HL-60 (cell line): ENCODE measurements at regions not wholly inside any gene's neighbourhood (a gene's known extent, or its start where the extent isn't known, plus 50 kb on each side); places are given as distances from the start of the nearest gene placed in this dataset.

Source experiments
- CTCF ChIP-seq: IDR thresholded peaks from one replicate; pipeline ENCODE4 v1.5.1; 2011; ENCODE audit warnings: low read length, control low read depth, inconsistent platforms; ENCODE audit not compliant: insufficient read depth
- GABPA ChIP-seq: IDR thresholded peaks from 2 replicates; pipeline ENCODE4 v1.6.1; 2012; ENCODE audit warnings: low read depth
- POLR2AphosphoS5 ChIP-seq: IDR thresholded peaks from 2 replicates; pipeline ENCODE4 v1.6.1; 2012; ENCODE audit warnings: low read depth
- REST ChIP-seq: IDR thresholded peaks from 2 replicates; pipeline ENCODE4 v1.6.1; 2012; ENCODE audit warnings: low read depth; ENCODE audit not compliant: insufficient replicate concordance
- SPI1 ChIP-seq: IDR thresholded peaks from 2 replicates; pipeline ENCODE4 v1.6.1; 2012; ENCODE audit warnings: low read depth, mild to moderate bottlenecking, borderline replicate concordance

DNA sequence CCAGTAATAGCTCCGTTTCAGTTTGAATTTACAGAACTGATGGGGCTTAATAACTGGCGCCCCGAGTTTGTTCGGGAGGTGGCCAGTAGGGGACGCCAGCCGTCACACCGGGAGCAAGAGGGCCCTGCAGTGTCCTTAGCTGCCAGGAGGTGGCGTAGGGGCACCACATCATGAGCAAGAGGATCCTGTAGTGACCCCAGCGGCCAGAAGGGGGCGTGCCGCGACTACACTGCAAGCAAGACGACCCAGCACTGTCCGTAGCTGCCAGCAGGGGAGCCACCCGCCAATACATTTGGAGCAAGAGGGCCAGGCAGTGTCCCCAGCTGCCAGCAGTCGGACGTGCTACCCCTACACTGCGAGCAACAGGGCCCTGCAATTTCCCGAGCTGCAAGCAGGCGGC, 663.7 kb upstream of the B3GAT1 start:
- TF ChIP-seq CTCF: no peak
- no peak for TF ChIP-seq POLR2AphosphoS5
- no peak for TF ChIP-seq REST
- TF ChIP-seq GABPA: no peak
- TF ChIP-seq SPI1: no peak
